OCI-LY7 (cell line): ENCODE measurements at regions not wholly inside any gene's neighbourhood (a gene's known extent, or its start where the extent isn't known, plus 50 kb on each side); places are given as distances from the start of the nearest gene placed in this dataset.

Source experiments
- BruUV-seq: library from RNA; stranded (reverse); fragments of 400-500 nt; replicated peaks from 2 replicates; lab custom pipeline; 2021; lab: Mats Ljungman, UMichigan
- CTCF ChIA-PET: fragments of 300-600 bp; sonication (Branson Sonifier 250); formaldehyde crosslinking; loops from one replicate; lab custom pipeline; 2022; ENCODE audit warnings: antibody characterized with exemption; ENCODE audit not compliant: unreplicated experiment; lab: Charles Lee
- POLR2A ChIA-PET: fragments of 300-600 bp; sonication (Branson Sonifier 250); formaldehyde crosslinking; loops from one replicate; lab custom pipeline; 2022; ENCODE audit warnings: antibody characterized with exemption; lab: Charles Lee
- DNase-seq: peaks from one replicate; pipeline ENCODE4 v3.0.0-alpha.2; 2015; ENCODE audit warnings: low spot score
- H2AFZ ChIP-seq: fragments of 200-600 bp; sonication (generic), shearing (Covaris generic); 2 replicates; pipeline ENCODE4 v1.6.1; 2014; ENCODE audit warnings: mild to moderate bottlenecking, antibody characterized with exemption, low read length, moderate library complexity
- H3K27ac ChIP-seq: fragments of 200-600 bp; sonication (generic); 2 replicates; pipeline ENCODE4 v1.5.1; 2014; ENCODE audit warnings: mixed run types, low read depth, mild to moderate bottlenecking, moderate library complexity, low read length, inconsistent platforms; ENCODE audit not compliant: poor library complexity, severe bottlenecking
- H3K36me3 ChIP-seq: fragments of 200-600 bp; sonication (generic); 2 replicates; pipeline ENCODE4 v1.6.1; 2014; ENCODE audit warnings: mild to moderate bottlenecking, antibody characterized with exemption, low read length, moderate library complexity, mixed read lengths; ENCODE audit not compliant: insufficient read depth
- H3K4me1 ChIP-seq: fragments of 200-600 bp; sonication (generic); 2 replicates; pipeline ENCODE4 v1.5.1; 2014; ENCODE audit warnings: mild to moderate bottlenecking, low read length; ENCODE audit not compliant: insufficient read depth, poor library complexity, severe bottlenecking
- H3K4me2 ChIP-seq: fragments of 200-600 bp; sonication (generic); 2 replicates; pipeline ENCODE4 v1.6.1; 2014; ENCODE audit warnings: mild to moderate bottlenecking, low read length
- H3K4me3 ChIP-seq: fragments of 200-600 bp; sonication (generic); 2 replicates; pipeline ENCODE4 v1.5.1; 2014; ENCODE audit warnings: mild to moderate bottlenecking, low read depth, low read length; ENCODE audit not compliant: poor library complexity, severe bottlenecking
- H3K79me2 ChIP-seq: fragments of 200-600 bp; sonication (generic); 2 replicates; pipeline ENCODE4 v1.6.1; 2016; ENCODE audit warnings: low read depth, mild to moderate bottlenecking, low read length, moderate library complexity, mixed read lengths; ENCODE audit not compliant: insufficient read depth
- H3K9me2 ChIP-seq: fragments of 200-600 bp; sonication (generic); 2 replicates; pipeline ENCODE4 v1.6.1; 2016; ENCODE audit warnings: mild to moderate bottlenecking, low read length, mixed read lengths; ENCODE audit not compliant: insufficient read depth
- H3K9me3 ChIP-seq: fragments of 200-600 bp; sonication (generic); 2 replicates; pipeline ENCODE4 v1.6.1; 2014; ENCODE audit warnings: mild to moderate bottlenecking, mixed run types, low read length, mixed read lengths
- H4K20me1 ChIP-seq: fragments of 200-600 bp; sonication (generic); 2 replicates; pipeline ENCODE4 v1.6.1; 2014; ENCODE audit warnings: mild to moderate bottlenecking, antibody characterized with exemption, low read length, moderate library complexity, mixed read lengths; ENCODE audit not compliant: insufficient read depth
- CTCF ChIP-seq: fragments of 200-600 bp; sonication (generic); conservative IDR thresholded peaks from 2 replicates; pipeline ENCODE4 v1.5.1; 2014; ENCODE audit warnings: mild to moderate bottlenecking, antibody characterized with exemption, low read length, moderate library complexity, mixed read lengths
- EZH2phosphoT487 ChIP-seq: fragments of 200-600 bp; sonication (generic); IDR thresholded peaks from 2 replicates; pipeline ENCODE4 v1.6.1; 2018; ENCODE audit warnings: low read depth, borderline replicate concordance, mild to moderate bottlenecking, mixed run types, antibody characterized with exemption, low read length, moderate library complexity, mixed read lengths
- intact Hi-C: fragments of 100-400 bp; cut with micrococcal nuclease; formaldehyde crosslinking; loops from one replicate; pipeline ENCODE4 v1.10.0; 2022; ENCODE audit not compliant: unreplicated experiment

GRCh38 chr15:96088650-96089049 lies 241.8 kb upstream of the NR2F2 start:
- no peak overlapping the region for H2AFZ ChIP-seq
- no peaks in the 10 kb centered on the region for H3K9me2 ChIP-seq
- no TSS peak for BruUV-seq
- POLR2A ChIA-PET: interaction anchor here (0.6 to 0.7 kb wide), 2 partner anchors 13 to 52 kb away, joined by 3 to 4 read pairs; no protein-coding TSS in a partner anchor
- intact Hi-C loops: no loop called here
- H3K9me3 ChIP-seq: no peaks in the 10 kb centered on the region
- no peak overlapping the region for H3K4me2 ChIP-seq
- CTCF ChIA-PET: no interaction called here
- no peaks in the 10 kb centered on the region for H3K36me3 ChIP-seq
- H3K27ac ChIP-seq: no peak overlapping the region
- H3K4me1 ChIP-seq: no peaks in the 10 kb centered on the region
- no peaks in the 10 kb centered on the region for H4K20me1 ChIP-seq
- H3K79me2 ChIP-seq: no peaks in the 10 kb centered on the region
- TF ChIP-seq CTCF (no peak), EZH2phosphoT487 (no peak)
- no peak for DNase-seq
- no peak overlapping the region for H3K4me3 ChIP-seq

GRCh38 chr15:96089405-96090058 lies 241.0 kb upstream of the NR2F2 start:
- BruUV-seq: no TSS peak
- Histone ChIP-seq H4K20me1 (no peaks in the 10 kb centered on the region), H3K36me3 (no peaks in the 10 kb centered on the region), H3K27ac (no peak overlapping the region), H3K4me3 (no peak overlapping the region), H2AFZ (no peak overlapping the region), H3K4me2 (no peak overlapping the region), H3K9me3 (no peaks in the 10 kb centered on the region), H3K9me2 (no peaks in the 10 kb centered on the region), H3K79me2 (no peaks in the 10 kb centered on the region), H3K4me1 (no peaks in the 10 kb centered on the region)
- ChIA-PET POLR2A (no interaction called here), CTCF (interaction anchor here (0.6 kb wide), 1 partner anchor 112 kb away, joined by 3 read pairs; no protein-coding TSS in a partner anchor)
- no peak for DNase-seq
- TF ChIP-seq CTCF (no peak), EZH2phosphoT487 (no peak)
- intact Hi-C loops: no loop called here

GRCh38 chr15:96092186-96092585 lies 238.3 kb upstream of the NR2F2 start:
- BruUV-seq: no TSS peak
- CTCF ChIA-PET: no interaction called here
- Histone ChIP-seq H3K9me3 (no peaks in the 10 kb centered on the region), H3K9me2 (no peaks in the 10 kb centered on the region), H3K4me1 (no peaks in the 10 kb centered on the region), H3K4me3 (no peak overlapping the region), H3K79me2 (no peaks in the 10 kb centered on the region), H4K20me1 (no peaks in the 10 kb centered on the region), H3K27ac (no peak overlapping the region), H3K36me3 (no peaks in the 10 kb centered on the region), H2AFZ (no peak overlapping the region), H3K4me2 (no peak overlapping the region)
- DNase-seq: no peak
- intact Hi-C loops: no loop called here
- TF ChIP-seq EZH2phosphoT487 (no peak), CTCF (no peak)
- POLR2A ChIA-PET: interaction anchor here (1.0 kb wide), 1 partner anchor 9 kb away, joined by 3 read pairs; no protein-coding TSS in a partner anchor
